SK-N-SH treated with all-trans-retinoic acid at 6 μM for 48 hours (cell line): ENCODE measurements at regions not wholly inside any gene's neighbourhood (a gene's known extent, or its start where the extent isn't known, plus 50 kb on each side); places are given as distances from the start of the nearest gene placed in this dataset.

Source experiments
- ATAC-seq: fragments of 200-7000 bp; cut with Tn5 transposase; 3 replicates; pipeline ENCODE4 v1.9.1; 2020; ENCODE audit warnings: mild to moderate bottlenecking, moderate library complexity
- ARNTL ChIP-seq: fragments of 450-650 bp; formaldehyde crosslinking; IDR thresholded peaks from 2 replicates; pipeline ENCODE4 v1.5.0; 2020; ENCODE audit warnings: low read depth, mild to moderate bottlenecking, moderate library complexity, borderline replicate concordance
- BACH2 ChIP-seq: fragments of 250-450 bp; sonication (Bioruptor Pico); IDR thresholded peaks from 2 replicates; pipeline ENCODE4 v1.9.0; 2021; ENCODE audit warnings: mild to moderate bottlenecking, borderline replicate concordance
- CSDC2 ChIP-seq: fragments of 250-450 bp; sonication (Bioruptor Pico); IDR thresholded peaks from 2 replicates; pipeline ENCODE4 v1.5.0; 2020; ENCODE audit warnings: mild to moderate bottlenecking, moderate library complexity
- ESRRG ChIP-seq: fragments of 250-450 bp; sonication (Bioruptor Pico); IDR thresholded peaks from 2 replicates; pipeline ENCODE4 v1.6.1; 2021; ENCODE audit warnings: mild to moderate bottlenecking
- GLIS3 ChIP-seq: fragments of 250-450 bp; sonication (Bioruptor Pico); IDR thresholded peaks from 2 replicates; pipeline ENCODE4 v1.5.0; 2020; ENCODE audit warnings: mild to moderate bottlenecking, moderate library complexity
- ISL1 ChIP-seq: fragments of 250-450 bp; sonication (Bioruptor Pico); IDR thresholded peaks from 2 replicates; pipeline ENCODE4 v2.1.2; 2022; ENCODE audit warnings: mild to moderate bottlenecking, moderate library complexity
- OSR1 ChIP-seq: fragments of 250-450 bp; sonication (Bioruptor Pico); IDR thresholded peaks from 2 replicates; pipeline ENCODE4 v1.8.0; 2022; ENCODE audit warnings: moderate library complexity, mild to moderate bottlenecking, inconsistent platforms
- PPARA ChIP-seq: fragments of 250-450 bp; sonication (Bioruptor Pico); IDR thresholded peaks from 2 replicates; pipeline ENCODE4 v1.5.0; 2020; ENCODE audit warnings: mild to moderate bottlenecking, borderline replicate concordance
- SNAI2 ChIP-seq: fragments of 250-450 bp; sonication (Bioruptor Pico); IDR thresholded peaks from 2 replicates; pipeline ENCODE4 v1.5.0; 2020; ENCODE audit warnings: mild to moderate bottlenecking, moderate library complexity
- TCF4 ChIP-seq: fragments of 250-450 bp; sonication (Bioruptor Pico); IDR thresholded peaks from 2 replicates; pipeline ENCODE4 v1.8.0; 2021; ENCODE audit warnings: mild to moderate bottlenecking, moderate library complexity, borderline replicate concordance
- TOX ChIP-seq: fragments of 250-450 bp; sonication (Bioruptor Pico); IDR thresholded peaks from 2 replicates; pipeline ENCODE4 v1.8.0; 2021; ENCODE audit warnings: mild to moderate bottlenecking, moderate library complexity, borderline replicate concordance
- ZC3H10 ChIP-seq: fragments of 250-450 bp; sonication (Bioruptor Pico); IDR thresholded peaks from 2 replicates; pipeline ENCODE4 v1.5.1; 2021; ENCODE audit warnings: mild to moderate bottlenecking, moderate library complexity
- ZFP3 ChIP-seq: fragments of 250-450 bp; sonication (Bioruptor Pico); IDR thresholded peaks from 2 replicates; pipeline ENCODE4 v1.5.0; 2020; ENCODE audit warnings: mild to moderate bottlenecking, moderate library complexity
- ZFP30 ChIP-seq: fragments of 450-650 bp; formaldehyde crosslinking; IDR thresholded peaks from 2 replicates; pipeline ENCODE4 v1.5.0; 2022; ENCODE audit warnings: mild to moderate bottlenecking, moderate library complexity
- ZNF565 ChIP-seq: fragments of 450-650 bp; formaldehyde crosslinking; conservative IDR thresholded peaks from 2 replicates; pipeline ENCODE4 v1.5.0; 2020; ENCODE audit warnings: low read depth, mild to moderate bottlenecking, moderate library complexity
- ZNF70 ChIP-seq: fragments of 450-650 bp; formaldehyde crosslinking; IDR thresholded peaks from 2 replicates; pipeline ENCODE4 v1.5.0; 2020; ENCODE audit warnings: mild to moderate bottlenecking, moderate library complexity
- ZNF8 ChIP-seq: fragments of 450-650 bp; formaldehyde crosslinking; IDR thresholded peaks from 2 replicates; pipeline ENCODE4 v1.5.0; 2020; ENCODE audit warnings: mild to moderate bottlenecking, moderate library complexity
- TF ChIP-seq, protein P1 (sequence below): fragments of 250-450 bp; sonication (Bioruptor Pico); IDR thresholded peaks from 2 replicates; pipeline ENCODE4 v1.5.0; 2020; ENCODE audit warnings: mild to moderate bottlenecking, moderate library complexity
- TF ChIP-seq, protein P2 (sequence below): fragments of 250-450 bp; sonication (Bioruptor Pico); IDR thresholded peaks from 2 replicates; pipeline ENCODE4 v1.8.0; 2020; ENCODE audit warnings: mild to moderate bottlenecking, moderate library complexity, borderline replicate concordance
- TF ChIP-seq, protein P3 (sequence below): fragments of 250-450 bp; sonication (Bioruptor Pico); IDR thresholded peaks from 2 replicates; pipeline ENCODE4 v1.8.0; 2021; ENCODE audit warnings: low read depth, mild to moderate bottlenecking, moderate library complexity, borderline replicate concordance
- TF ChIP-seq, protein P4 (sequence below): fragments of 250-450 bp; sonication (Bioruptor Pico); IDR thresholded peaks from 2 replicates; pipeline ENCODE4 v1.5.1; 2020; ENCODE audit warnings: low read depth, mild to moderate bottlenecking, moderate library complexity

DNA sequence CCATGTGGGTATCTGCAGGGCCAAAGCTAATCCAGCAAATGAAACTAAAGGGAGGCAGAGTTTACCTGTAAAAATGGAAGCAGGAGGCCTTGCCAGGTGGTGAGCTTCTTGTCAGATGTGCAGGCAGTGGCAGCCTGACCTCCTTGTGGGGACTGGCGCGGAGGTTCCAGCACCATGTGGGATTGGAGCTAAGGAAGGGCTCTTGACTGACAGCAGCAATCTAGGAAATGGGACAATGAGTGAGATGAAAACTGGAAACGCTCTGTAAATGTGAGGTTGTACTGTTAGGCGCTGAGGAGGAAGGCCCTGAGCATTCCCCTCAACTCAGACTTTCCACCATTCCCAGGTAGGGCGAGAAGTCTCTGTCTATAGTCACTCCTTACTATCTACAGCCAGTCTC lies 81.8 kb upstream of the ARMC2 start:
- no peak for ATAC-seq
- TF ChIP-seq, protein P1, sequence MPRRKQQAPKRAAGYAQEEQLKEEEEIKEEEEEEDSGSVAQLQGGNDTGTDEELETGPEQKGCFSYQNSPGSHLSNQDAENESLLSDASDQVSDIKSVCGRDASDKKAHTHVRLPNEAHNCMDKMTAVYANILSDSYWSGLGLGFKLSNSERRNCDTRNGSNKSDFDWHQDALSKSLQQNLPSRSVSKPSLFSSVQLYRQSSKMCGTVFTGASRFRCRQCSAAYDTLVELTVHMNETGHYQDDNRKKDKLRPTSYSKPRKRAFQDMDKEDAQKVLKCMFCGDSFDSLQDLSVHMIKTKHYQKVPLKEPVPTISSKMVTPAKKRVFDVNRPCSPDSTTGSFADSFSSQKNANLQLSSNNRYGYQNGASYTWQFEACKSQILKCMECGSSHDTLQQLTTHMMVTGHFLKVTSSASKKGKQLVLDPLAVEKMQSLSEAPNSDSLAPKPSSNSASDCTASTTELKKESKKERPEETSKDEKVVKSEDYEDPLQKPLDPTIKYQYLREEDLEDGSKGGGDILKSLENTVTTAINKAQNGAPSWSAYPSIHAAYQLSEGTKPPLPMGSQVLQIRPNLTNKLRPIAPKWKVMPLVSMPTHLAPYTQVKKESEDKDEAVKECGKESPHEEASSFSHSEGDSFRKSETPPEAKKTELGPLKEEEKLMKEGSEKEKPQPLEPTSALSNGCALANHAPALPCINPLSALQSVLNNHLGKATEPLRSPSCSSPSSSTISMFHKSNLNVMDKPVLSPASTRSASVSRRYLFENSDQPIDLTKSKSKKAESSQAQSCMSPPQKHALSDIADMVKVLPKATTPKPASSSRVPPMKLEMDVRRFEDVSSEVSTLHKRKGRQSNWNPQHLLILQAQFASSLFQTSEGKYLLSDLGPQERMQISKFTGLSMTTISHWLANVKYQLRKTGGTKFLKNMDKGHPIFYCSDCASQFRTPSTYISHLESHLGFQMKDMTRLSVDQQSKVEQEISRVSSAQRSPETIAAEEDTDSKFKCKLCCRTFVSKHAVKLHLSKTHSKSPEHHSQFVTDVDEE (CRISPR knock-in tag), result no peak
- TF ChIP-seq ESRRG (no peak), ZFP3 (CRISPR knock-in tag) (no peak), ZNF8 (CRISPR knock-in tag) (no peak), TOX (CRISPR knock-in tag) (no peak), OSR1 (CRISPR knock-in tag) (no peak), ZNF70 (CRISPR knock-in tag) (no peak), BACH2 (CRISPR knock-in tag) (no peak), ZNF565 (no peak), ZFP30 (CRISPR knock-in tag) (no peak), TCF4 (no peak), GLIS3 (no peak), SNAI2 (CRISPR knock-in tag) (no peak), PPARA (CRISPR knock-in tag) (no peak)
- TF ChIP-seq, protein P2, sequence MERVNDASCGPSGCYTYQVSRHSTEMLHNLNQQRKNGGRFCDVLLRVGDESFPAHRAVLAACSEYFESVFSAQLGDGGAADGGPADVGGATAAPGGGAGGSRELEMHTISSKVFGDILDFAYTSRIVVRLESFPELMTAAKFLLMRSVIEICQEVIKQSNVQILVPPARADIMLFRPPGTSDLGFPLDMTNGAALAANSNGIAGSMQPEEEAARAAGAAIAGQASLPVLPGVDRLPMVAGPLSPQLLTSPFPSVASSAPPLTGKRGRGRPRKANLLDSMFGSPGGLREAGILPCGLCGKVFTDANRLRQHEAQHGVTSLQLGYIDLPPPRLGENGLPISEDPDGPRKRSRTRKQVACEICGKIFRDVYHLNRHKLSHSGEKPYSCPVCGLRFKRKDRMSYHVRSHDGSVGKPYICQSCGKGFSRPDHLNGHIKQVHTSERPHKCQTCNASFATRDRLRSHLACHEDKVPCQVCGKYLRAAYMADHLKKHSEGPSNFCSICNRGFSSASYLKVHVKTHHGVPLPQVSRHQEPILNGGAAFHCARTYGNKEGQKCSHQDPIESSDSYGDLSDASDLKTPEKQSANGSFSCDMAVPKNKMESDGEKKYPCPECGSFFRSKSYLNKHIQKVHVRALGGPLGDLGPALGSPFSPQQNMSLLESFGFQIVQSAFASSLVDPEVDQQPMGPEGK (CRISPR knock-in tag), result no peak

DNA sequence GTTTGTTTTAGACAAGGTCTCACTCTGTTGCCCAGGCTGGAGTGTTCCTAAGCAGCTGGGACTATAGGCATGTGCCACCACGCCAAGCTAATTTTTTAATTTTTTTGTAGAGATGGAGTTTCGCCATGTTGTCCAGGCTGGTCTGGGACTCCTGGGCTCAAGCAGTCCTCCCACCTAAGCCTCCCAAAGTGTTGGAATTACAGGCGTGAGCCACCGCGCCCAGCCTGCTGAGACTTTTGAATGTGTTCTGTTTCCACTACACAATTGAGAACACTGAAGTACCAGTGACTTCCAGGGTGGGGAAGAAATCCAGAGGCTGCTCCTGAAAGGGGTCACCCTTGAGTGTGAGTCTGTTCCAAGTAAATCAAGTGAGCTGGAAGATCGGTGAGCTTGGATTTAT lies 81.3 kb upstream of the ARMC2 start:
- no peak for TF ChIP-seq ZFP3 (CRISPR knock-in tag)
- TF ChIP-seq GLIS3, result no peak
- TF ChIP-seq CSDC2 (CRISPR knock-in tag), result no peak
- no peak for TF ChIP-seq ZFP30 (CRISPR knock-in tag)
- TF ChIP-seq, protein P3, sequence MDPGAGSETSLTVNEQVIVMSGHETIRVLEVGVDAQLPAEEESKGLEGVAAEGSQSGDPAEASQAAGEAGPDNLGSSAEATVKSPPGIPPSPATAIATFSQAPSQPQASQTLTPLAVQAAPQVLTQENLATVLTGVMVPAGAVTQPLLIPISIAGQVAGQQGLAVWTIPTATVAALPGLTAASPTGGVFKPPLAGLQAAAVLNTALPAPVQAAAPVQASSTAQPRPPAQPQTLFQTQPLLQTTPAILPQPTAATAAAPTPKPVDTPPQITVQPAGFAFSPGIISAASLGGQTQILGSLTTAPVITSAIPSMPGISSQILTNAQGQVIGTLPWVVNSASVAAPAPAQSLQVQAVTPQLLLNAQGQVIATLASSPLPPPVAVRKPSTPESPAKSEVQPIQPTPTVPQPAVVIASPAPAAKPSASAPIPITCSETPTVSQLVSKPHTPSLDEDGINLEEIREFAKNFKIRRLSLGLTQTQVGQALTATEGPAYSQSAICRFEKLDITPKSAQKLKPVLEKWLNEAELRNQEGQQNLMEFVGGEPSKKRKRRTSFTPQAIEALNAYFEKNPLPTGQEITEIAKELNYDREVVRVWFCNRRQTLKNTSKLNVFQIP (CRISPR knock-in tag), result no peak
- no peak for TF ChIP-seq ISL1 (CRISPR knock-in tag)
- no peak for TF ChIP-seq ESRRG
- no peak for TF ChIP-seq ZNF70 (CRISPR knock-in tag)
- no peak for TF ChIP-seq BACH2 (CRISPR knock-in tag)
- TF ChIP-seq, protein P2 (CRISPR knock-in tag), result no peak
- TF ChIP-seq, all 23 proteins: peak for 0
- ATAC-seq, result no peak

DNA sequence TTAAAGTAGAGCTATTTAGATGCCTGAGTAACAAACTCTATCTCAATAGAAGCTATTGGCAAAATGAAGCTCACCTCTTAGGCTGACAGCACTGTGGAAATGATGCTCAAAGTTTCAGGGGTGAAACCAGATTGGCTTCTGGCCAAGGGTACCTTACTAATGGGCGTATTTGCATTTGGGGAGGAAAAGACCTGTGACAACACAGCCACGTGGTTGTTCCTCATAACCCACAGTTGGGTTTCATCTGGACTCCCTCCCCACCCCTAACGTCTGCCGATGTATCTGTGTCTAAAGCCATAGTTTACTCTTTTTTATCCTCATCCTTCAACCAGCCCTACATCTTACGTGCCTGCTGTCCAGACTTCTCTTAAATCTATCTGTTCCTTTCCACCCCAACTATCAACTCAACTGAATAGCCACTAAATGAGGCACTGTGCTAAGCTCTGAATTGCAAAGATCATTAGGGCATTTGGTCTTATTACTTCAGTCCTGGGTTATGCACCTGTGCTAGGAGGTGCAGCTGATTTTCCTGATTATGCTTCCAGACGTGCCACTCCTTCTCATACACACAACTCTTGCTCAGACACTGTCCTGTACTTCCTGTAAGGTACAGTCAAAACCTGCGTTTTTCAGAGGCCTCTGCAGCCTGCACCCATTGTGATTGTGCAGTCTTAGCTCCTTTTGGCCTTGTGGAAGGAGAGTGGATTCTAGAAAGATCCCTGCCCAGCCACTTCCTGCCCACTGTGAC lies 80.6 kb upstream of the ARMC2 start:
- TF ChIP-seq ZC3H10 (CRISPR knock-in tag) (no peak), CSDC2 (CRISPR knock-in tag) (no peak), ZNF8 (CRISPR knock-in tag) (no peak), OSR1 (CRISPR knock-in tag) (no peak), ARNTL (CRISPR knock-in tag) (no peak), ISL1 (CRISPR knock-in tag) (no peak), ZFP3 (CRISPR knock-in tag) (no peak)
- TF ChIP-seq, protein P4, sequence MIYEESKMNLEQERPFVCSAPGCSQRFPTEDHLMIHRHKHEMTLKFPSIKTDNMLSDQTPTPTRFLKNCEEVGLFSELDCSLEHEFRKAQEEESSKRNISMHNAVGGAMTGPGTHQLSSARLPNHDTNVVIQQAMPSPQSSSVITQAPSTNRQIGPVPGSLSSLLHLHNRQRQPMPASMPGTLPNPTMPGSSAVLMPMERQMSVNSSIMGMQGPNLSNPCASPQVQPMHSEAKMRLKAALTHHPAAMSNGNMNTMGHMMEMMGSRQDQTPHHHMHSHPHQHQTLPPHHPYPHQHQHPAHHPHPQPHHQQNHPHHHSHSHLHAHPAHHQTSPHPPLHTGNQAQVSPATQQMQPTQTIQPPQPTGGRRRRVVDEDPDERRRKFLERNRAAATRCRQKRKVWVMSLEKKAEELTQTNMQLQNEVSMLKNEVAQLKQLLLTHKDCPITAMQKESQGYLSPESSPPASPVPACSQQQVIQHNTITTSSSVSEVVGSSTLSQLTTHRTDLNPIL (CRISPR knock-in tag), result no peak
- no peak for ATAC-seq
